ENCODE measurements at regions not wholly inside any gene's neighbourhood (a gene's known extent, or its start where the extent isn't known, plus 50 kb on each side); places are given as distances from the start of the nearest gene placed in this dataset.

DNA sequence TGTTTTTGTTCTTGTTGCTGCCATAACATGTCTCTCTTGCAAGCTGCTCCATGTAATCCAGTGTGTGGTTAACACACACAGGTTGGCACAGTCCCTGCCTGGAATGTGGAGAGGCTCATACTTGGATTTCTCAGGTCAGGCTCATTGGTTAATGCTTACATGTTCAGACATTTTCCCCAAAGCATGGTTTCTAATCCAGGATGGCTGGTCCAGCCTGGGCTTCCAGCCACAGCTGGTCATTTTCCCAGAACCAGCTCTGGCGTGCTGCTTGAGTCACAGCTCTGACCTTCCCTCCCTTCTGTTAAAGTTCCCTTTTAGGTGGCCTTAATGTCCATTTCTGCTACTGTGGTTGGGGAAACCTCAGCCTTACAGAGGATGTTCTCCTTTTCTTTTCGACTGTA, 294.3 kb downstream of the TAF11L14 start:
- no peak for DNase-seq (ENCODE audit: low spot score)
- Histone ChIP-seq H3K27me3 (ENCODE audit: insufficient read depth) (no peaks in the 10 kb centered on the region), H3K4me2 (no peak overlapping the region), H2AFZ (peak overlapping the region; percentile 70; the same call in 1 of the 2 replicates), H4K20me1 (replicated peaks; ENCODE audit: insufficient read depth) (no peaks in the 10 kb centered on the region), H3K4me1 (ENCODE audit: insufficient read depth) (no peaks in the 10 kb centered on the region), H3K79me2 (replicated peaks; ENCODE audit: insufficient read depth) (no peaks in the 10 kb centered on the region), H3K27ac (ENCODE audit: low read depth) (no peak overlapping the region), H3K36me3 (ENCODE audit: insufficient read depth) (no peaks in the 10 kb centered on the region), H3K9me2 (ENCODE audit: insufficient read depth) (no peaks in the 10 kb centered on the region), H3F3A (replicated peaks; ENCODE audit: low read depth) (no peaks in the 10 kb centered on the region), H3K4me3 (no peak overlapping the region)
- H3K36me3 Mint-ChIP-seq (ENCODE audit: low read depth): no peaks in the 10 kb centered on the region; the same call in 2 of the 3 replicates
- TF ChIP-seq EZH2 (IDR thresholded peaks at IDR 0.05; ENCODE audit: low read depth, unreplicated experiment): no peak
- TF ChIP-seq, protein P1, sequence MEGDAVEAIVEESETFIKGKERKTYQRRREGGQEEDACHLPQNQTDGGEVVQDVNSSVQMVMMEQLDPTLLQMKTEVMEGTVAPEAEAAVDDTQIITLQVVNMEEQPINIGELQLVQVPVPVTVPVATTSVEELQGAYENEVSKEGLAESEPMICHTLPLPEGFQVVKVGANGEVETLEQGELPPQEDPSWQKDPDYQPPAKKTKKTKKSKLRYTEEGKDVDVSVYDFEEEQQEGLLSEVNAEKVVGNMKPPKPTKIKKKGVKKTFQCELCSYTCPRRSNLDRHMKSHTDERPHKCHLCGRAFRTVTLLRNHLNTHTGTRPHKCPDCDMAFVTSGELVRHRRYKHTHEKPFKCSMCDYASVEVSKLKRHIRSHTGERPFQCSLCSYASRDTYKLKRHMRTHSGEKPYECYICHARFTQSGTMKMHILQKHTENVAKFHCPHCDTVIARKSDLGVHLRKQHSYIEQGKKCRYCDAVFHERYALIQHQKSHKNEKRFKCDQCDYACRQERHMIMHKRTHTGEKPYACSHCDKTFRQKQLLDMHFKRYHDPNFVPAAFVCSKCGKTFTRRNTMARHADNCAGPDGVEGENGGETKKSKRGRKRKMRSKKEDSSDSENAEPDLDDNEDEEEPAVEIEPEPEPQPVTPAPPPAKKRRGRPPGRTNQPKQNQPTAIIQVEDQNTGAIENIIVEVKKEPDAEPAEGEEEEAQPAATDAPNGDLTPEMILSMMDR (conservative IDR thresholded peaks at IDR 0.05; ENCODE audit: low read depth in 2 of 2): no peak
- TF ChIP-seq EZH2phosphoT487 (IDR thresholded peaks at IDR 0.05; ENCODE audit: unreplicated experiment): no peak
- TF ChIP-seq JUNB (IDR thresholded peaks at IDR 0.05; ENCODE audit: unreplicated experiment): no peak
- no peak for TF ChIP-seq POLR2AphosphoS5 (IDR thresholded peaks at IDR 0.05; ENCODE audit: low read depth)
- TF ChIP-seq ZNF331 (CRISPR knock-in tag; IDR thresholded peaks at IDR 0.05; ENCODE audit: low read depth): no peak
- no peak for TF ChIP-seq ZNF114 (CRISPR knock-in tag; IDR thresholded peaks at IDR 0.05)
- no peak for TF ChIP-seq CREB1 (CRISPR knock-in tag; IDR thresholded peaks at IDR 0.05; ENCODE audit: low read depth)
- no peak for TF ChIP-seq NANOG (IDR thresholded peaks at IDR 0.05; ENCODE audit: borderline replicate concordance)
- no peak for TF ChIP-seq STAT1 (IDR thresholded peaks at IDR 0.05; ENCODE audit: unreplicated experiment)
- TF ChIP-seq, protein P2, sequence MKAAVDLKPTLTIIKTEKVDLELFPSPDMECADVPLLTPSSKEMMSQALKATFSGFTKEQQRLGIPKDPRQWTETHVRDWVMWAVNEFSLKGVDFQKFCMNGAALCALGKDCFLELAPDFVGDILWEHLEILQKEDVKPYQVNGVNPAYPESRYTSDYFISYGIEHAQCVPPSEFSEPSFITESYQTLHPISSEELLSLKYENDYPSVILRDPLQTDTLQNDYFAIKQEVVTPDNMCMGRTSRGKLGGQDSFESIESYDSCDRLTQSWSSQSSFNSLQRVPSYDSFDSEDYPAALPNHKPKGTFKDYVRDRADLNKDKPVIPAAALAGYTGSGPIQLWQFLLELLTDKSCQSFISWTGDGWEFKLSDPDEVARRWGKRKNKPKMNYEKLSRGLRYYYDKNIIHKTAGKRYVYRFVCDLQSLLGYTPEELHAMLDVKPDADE (IDR thresholded peaks at IDR 0.05): no peak
- peaks cover 2% of the 10 kb centered on the region for H3K27me3 Mint-ChIP-seq (ENCODE audit: insufficient read depth, low read depth, poor library complexity)
- peaks cover 7% of the 10 kb centered on the region; the same call in 2 of the 3 replicates for H3K9me3 Mint-ChIP-seq
- H3K4me3 Mint-ChIP-seq: no peak overlapping the region
- ATAC-seq: no peak
- H3K27ac Mint-ChIP-seq: no peak overlapping the region
- H3K4me1 Mint-ChIP-seq: no peaks in the 10 kb centered on the region

DNA sequence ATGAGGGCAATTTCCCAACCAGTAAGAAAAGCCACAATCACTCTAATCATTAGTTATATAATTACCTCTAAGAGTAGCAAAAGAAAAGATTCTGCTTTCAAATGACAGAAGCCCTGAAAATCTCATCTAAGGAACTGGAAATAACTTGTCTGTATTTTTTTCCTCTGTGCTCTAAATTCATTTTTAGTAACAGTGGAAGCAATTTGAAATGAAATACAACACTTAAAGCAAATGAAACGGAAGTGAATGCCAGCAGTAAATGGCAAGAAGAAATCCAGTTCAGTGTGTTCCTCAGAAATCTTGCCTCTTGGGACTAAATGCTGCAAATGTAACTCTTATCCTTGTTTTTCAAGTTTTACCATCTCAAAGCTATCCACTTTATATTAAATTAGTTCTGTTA, 294.9 kb downstream of the TAF11L14 start:
- peaks cover 2% of the 10 kb centered on the region for H3K27me3 Mint-ChIP-seq (ENCODE audit: insufficient read depth, low read depth, poor library complexity)
- peak overlapping the region; percentile 70; the same call in 1 of the 2 replicates for H2AFZ ChIP-seq
- H3K4me2 ChIP-seq: no peak overlapping the region
- H4K20me1 ChIP-seq (replicated peaks; ENCODE audit: insufficient read depth): no peaks in the 10 kb centered on the region
- DNase-seq (ENCODE audit: low spot score) (no peak), ATAC-seq (no peak)
- H3K27ac ChIP-seq (ENCODE audit: low read depth): no peak overlapping the region
- no peaks in the 10 kb centered on the region for H3K4me1 ChIP-seq (ENCODE audit: insufficient read depth)
- no peaks in the 10 kb centered on the region for H3K36me3 ChIP-seq (ENCODE audit: insufficient read depth)
- no peaks in the 10 kb centered on the region for H3F3A ChIP-seq (replicated peaks; ENCODE audit: low read depth)
- H3K4me3 Mint-ChIP-seq: no peak overlapping the region
- no peaks in the 10 kb centered on the region for H3K4me1 Mint-ChIP-seq
- no peaks in the 10 kb centered on the region for H3K9me2 ChIP-seq (ENCODE audit: insufficient read depth)
- no peaks in the 10 kb centered on the region for H3K27me3 ChIP-seq (ENCODE audit: insufficient read depth)
- H3K27ac Mint-ChIP-seq: no peak overlapping the region
- H3K79me2 ChIP-seq (replicated peaks; ENCODE audit: insufficient read depth): no peaks in the 10 kb centered on the region
- H3K36me3 Mint-ChIP-seq (ENCODE audit: low read depth): no peaks in the 10 kb centered on the region; the same call in 2 of the 3 replicates
- no peak overlapping the region for H3K4me3 ChIP-seq
- H3K9me3 Mint-ChIP-seq: peaks cover 5% of the 10 kb centered on the region; the same call in 2 of the 3 replicates
- no peak for TF ChIP-seq CREB1 (CRISPR knock-in tag; IDR thresholded peaks at IDR 0.05; ENCODE audit: low read depth)
- no peak for TF ChIP-seq EZH2phosphoT487 (IDR thresholded peaks at IDR 0.05; ENCODE audit: unreplicated experiment)
- TF ChIP-seq NANOG (IDR thresholded peaks at IDR 0.05; ENCODE audit: borderline replicate concordance): no peak
- no peak for TF ChIP-seq EZH2 (IDR thresholded peaks at IDR 0.05; ENCODE audit: low read depth, unreplicated experiment)
- TF ChIP-seq ZNF331 (CRISPR knock-in tag; IDR thresholded peaks at IDR 0.05; ENCODE audit: low read depth): no peak
- TF ChIP-seq POLR2AphosphoS5 (IDR thresholded peaks at IDR 0.05; ENCODE audit: low read depth): no peak
- no peak for TF ChIP-seq JUNB (IDR thresholded peaks at IDR 0.05; ENCODE audit: unreplicated experiment)
- TF ChIP-seq, protein P2 (IDR thresholded peaks at IDR 0.05): no peak
- TF ChIP-seq ZNF114 (CRISPR knock-in tag; IDR thresholded peaks at IDR 0.05): no peak
- TF ChIP-seq STAT1 (IDR thresholded peaks at IDR 0.05; ENCODE audit: unreplicated experiment): no peak
- TF ChIP-seq, protein P3, sequence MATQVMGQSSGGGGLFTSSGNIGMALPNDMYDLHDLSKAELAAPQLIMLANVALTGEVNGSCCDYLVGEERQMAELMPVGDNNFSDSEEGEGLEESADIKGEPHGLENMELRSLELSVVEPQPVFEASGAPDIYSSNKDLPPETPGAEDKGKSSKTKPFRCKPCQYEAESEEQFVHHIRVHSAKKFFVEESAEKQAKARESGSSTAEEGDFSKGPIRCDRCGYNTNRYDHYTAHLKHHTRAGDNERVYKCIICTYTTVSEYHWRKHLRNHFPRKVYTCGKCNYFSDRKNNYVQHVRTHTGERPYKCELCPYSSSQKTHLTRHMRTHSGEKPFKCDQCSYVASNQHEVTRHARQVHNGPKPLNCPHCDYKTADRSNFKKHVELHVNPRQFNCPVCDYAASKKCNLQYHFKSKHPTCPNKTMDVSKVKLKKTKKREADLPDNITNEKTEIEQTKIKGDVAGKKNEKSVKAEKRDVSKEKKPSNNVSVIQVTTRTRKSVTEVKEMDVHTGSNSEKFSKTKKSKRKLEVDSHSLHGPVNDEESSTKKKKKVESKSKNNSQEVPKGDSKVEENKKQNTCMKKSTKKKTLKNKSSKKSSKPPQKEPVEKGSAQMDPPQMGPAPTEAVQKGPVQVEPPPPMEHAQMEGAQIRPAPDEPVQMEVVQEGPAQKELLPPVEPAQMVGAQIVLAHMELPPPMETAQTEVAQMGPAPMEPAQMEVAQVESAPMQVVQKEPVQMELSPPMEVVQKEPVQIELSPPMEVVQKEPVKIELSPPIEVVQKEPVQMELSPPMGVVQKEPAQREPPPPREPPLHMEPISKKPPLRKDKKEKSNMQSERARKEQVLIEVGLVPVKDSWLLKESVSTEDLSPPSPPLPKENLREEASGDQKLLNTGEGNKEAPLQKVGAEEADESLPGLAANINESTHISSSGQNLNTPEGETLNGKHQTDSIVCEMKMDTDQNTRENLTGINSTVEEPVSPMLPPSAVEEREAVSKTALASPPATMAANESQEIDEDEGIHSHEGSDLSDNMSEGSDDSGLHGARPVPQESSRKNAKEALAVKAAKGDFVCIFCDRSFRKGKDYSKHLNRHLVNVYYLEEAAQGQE (IDR thresholded peaks at IDR 0.05; ENCODE audit: unreplicated experiment): no peak
- TF ChIP-seq, protein P1 (conservative IDR thresholded peaks at IDR 0.05; ENCODE audit: low read depth in 2 of 2): no peak
